Fibroblast of skin of abdomen (primary cell): ENCODE measurements at regions not wholly inside any gene's neighbourhood (a gene's known extent, or its start where the extent isn't known, plus 50 kb on each side); places are given as distances from the start of the nearest gene placed in this dataset.

Source experiments
- DNase-seq: peaks from one replicate; pipeline ENCODE4 v3.0.0-alpha.2; 2013

DNA sequence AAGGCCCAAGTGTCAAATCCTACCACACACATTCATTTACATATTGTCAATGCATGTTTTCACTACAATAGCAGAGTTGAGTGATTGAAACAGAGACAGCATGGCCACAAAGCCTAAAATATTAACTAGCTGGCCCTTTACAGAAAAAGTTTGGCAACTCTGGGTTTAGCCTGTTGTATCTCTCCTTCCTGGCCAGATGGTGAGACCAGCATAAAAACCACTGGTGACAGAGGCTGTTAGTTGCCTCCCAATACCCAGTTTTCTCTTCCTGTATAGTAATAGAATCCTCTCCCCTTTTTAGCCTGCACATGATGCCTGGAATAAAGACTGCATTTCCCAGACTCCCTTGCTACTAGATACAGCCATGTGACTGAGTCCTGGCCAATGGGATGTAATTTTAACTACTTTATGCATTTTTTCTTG lies 100.0 kb upstream of the TAB2 start:
- DNase-seq, result no peak

GRCh38 chr6:149218471-149218870 lies 99.0 kb upstream of the TAB2 start:
- no peak for DNase-seq

DNA sequence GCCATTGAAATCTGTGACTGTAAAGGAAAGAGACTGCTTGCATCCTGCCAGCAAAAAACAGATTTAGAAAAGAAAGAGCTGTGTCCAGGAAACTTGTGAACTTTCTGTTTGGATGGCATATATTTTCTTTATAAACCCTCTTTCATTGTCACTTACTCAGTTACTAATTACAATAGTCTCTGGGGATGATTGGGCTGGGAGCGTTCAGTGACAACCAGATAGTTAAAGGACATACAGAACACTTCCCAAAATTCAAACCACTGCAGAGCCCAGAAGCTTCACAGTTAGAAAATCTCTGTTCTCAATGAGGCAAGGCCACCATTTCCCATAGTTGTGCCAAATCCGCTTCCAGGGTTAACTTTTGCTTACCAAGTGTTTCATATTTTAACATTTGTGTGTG lies 98.6 kb upstream of the TAB2 start:
- DNase-seq, result no peak

DNA sequence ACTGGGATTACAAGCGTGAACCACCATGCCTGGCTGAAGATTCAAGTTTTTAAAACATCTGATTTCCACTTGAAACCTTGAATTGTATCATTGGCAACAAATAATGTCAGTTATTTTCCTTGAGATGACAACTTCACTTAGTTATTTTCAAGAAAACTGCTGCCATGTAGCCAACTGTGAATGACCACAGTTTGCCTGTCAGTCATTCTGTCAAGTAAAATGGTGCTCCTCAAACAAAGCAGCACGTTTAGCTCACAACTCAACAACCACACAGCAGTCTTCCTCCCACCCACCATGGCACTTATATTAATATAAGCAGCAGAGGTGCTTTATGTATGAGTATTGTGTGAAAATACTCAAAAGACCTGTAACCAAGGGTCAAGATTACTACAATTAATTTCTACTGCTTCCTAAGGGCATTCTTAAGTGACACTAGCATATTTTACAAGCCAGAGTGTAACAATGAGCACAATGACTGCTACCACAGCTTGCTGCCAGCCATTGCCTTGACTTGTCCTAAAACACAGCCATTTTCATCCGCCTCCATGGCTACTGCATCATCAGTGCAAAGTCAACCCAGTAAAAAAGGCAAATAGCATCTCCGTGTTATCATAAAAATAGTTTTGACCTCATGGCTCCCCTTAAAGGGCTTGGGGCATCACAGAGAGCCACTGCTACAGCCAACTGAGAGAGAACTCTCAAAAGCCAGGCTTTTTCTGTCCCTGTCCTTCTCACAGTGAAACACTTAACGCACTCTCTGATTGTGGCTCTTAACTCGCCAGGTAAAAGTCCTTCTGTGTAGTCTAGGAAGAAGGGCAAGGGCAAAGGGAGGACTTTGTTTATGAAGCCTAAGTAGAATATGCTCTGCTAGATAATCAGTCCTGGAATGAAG lies 96.4 kb upstream of the TAB2 start:
- no peak for DNase-seq

GRCh38 chr6:149221774-149222070 lies 95.8 kb upstream of the TAB2 start:
- DNase-seq, result peak; percentile 74

DNA sequence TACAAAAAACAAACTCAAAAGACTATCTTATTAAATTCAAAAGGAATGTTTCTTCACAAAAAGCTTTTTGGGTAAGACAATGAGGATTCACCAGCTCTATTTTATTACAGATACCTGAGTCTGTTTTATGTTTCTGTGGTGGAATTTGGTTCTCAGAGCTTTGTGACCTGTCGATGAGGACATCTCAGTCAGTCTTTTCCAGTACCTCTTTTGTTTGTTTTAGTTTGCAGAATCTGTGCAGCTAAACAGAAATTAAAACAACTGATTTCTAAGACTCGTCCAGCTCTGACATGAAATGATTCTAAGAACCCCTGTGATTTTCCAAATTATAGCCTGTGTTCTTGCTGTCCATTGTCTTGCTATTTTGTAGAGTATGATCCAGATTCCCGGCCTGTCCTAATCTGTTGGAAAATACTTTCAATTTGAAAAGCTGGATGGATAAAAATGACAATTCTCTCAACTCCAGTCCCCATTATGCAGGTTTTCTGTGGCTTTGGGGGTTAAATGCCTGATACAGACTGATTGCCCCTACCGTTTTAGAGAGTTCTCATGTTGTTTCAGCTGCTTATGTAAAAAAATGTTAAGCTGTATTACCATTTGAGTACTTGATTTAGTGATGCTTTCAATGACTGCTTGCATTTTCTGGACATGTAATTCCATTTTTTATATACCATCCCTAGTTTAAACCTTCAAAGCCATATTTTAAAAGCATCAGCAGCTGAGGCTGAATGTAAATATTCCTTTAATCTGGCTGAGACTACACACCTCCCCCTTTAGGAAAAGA lies 94.2 kb upstream of the TAB2 start:
- DNase-seq, result no peak

DNA sequence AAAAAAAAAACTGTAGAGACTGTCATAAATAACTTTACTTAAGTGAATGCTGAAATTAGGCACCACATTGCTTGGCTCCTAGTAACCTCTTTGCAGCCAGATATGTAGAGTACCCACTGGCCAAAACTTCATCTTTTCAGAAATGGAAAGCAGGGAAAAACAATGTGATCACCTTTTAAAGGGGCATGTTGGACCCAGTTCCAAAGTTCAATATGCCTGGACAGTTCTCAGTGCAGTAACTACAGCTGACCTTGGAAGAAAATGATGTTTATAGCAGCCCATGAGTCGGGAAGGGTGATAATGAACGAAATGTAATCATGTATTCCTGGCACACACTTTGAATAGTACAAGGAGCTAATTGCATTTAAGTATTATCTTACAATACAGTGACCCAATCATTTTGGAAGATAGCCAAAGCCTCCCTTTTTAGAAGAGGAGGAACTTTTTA lies 93.6 kb upstream of the TAB2 start:
- no peak for DNase-seq

DNA sequence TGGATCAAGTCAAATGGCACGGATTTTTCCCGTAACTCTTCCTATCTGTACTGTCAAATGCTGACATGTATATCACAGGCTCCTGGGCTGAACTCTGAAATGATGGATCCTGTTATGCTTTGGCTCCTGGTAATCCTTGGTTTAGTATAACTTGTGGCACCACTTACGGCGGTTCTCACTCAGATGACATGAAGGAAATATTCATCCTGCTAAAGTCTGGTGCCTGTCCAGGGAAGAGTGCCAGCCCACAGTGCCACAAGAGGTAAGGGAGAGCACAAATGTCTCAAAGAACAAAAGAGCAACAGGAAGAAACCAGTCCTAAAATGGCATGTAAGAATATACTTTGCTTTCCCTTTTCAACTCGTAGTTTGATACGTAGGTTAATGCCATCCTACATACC lies 93.1 kb upstream of the TAB2 start:
- no peak for DNase-seq

GRCh38 chr6:149225370-149225769 lies 92.1 kb upstream of the TAB2 start:
- no peak for DNase-seq

DNA sequence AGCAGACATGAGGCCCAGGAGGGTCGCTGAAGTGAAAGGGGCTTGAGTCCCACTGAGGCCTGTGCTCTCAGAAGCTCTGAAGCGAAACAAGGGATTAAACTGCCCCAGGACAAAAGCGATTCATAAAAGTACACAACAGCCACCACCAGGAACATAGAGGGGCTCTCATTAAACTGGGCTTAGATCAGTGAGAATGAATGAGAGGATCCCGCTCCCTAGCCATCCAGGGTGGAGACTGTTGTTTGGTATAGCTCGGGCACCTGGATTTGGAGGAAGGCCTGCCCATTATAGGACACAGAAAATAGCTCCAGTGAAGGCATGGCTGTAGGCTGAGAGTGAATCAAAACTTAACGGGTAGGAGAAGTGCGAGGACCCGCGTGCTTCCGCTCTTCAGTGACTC lies 91.6 kb upstream of the TAB2 start:
- DNase-seq, result no peak

- no peak for DNase-seq
These were observed 89.7 kb upstream of the TAB2 start for GRCh38 chr6:149227796-149228195.

GRCh38 chr6:149228311-149228955 lies 89.1 kb upstream of the TAB2 start:
- no peak for DNase-seq

- no peak for DNase-seq
These were observed 88.4 kb upstream of the TAB2 start for GRCh38 chr6:149229096-149229495.

- no peak for DNase-seq
These were observed 86.6 kb upstream of the TAB2 start for GRCh38 chr6:149230712-149231460.

GRCh38 chr6:149231778-149232177 lies 85.7 kb upstream of the TAB2 start:
- no peak for DNase-seq

- DNase-seq, result peak; percentile 87
These were observed 84.3 kb upstream of the TAB2 start for GRCh38 chr6:149233056-149233715.

GRCh38 chr6:149234051-149234962 lies 83.2 kb upstream of the TAB2 start:
- DNase-seq, result peak; percentile 30

GRCh38 chr6:149235130-149235561 lies 82.4 kb upstream of the TAB2 start:
- DNase-seq, result peak; percentile 82

- DNase-seq, result peak; percentile 22
These were observed 80.9 kb upstream of the TAB2 start for GRCh38 chr6:149236589-149236988.

- no peak for DNase-seq
These were observed 80.0 kb upstream of the TAB2 start for GRCh38 chr6:149237464-149237863.
